ENCODE measurements at regions not wholly inside any gene's neighbourhood (a gene's known extent, or its start where the extent isn't known, plus 50 kb on each side); places are given as distances from the start of the nearest gene placed in this dataset.

GRCh38 chr5:17163221-17163620 lies 54.2 kb upstream of the BASP1 start:
- no peak for TF ChIP-seq CTCF (IDR thresholded peaks at IDR 0.05; ENCODE audit: low read depth, low read length)
- no peak overlapping the region for H3K4me3 ChIP-seq (replicated peaks in 1 of 2; ENCODE audit: low read depth in 2 of 2, low read length in 2 of 2)
- no peak for DNase-seq (ENCODE audit: low read depth in 2 of 2)

GRCh38 chr5:17167171-17167891 lies 50.1 kb upstream of the BASP1 start:
- H3K4me3 ChIP-seq (replicated peaks in 1 of 2; ENCODE audit: low read depth in 2 of 2, low read length in 2 of 2), result no peak overlapping the region
- TF ChIP-seq CTCF (IDR thresholded peaks at IDR 0.05; ENCODE audit: low read depth, low read length), result no peak
- no peak for DNase-seq (ENCODE audit: low read depth in 2 of 2)
